NCI-H526 (cell line): ENCODE measurements at regions not wholly inside any gene's neighbourhood (a gene's known extent, or its start where the extent isn't known, plus 50 kb on each side); places are given as distances from the start of the nearest gene placed in this dataset.

Source experiments
- DNase-seq, 2 experiments: peaks; one replicate each; lab custom pipeline; 2025; lab: John Stamatoyannopoulos, UW

GRCh38 chr5:77569409-77569808, 69.1 kb downstream of the OTP start:
- DNase-seq = no peak

GRCh38 chr5:77568555-77568954, 70.0 kb downstream of the OTP start:
- DNase-seq = no peak

GRCh38 chr5:77568082-77568481, 70.4 kb downstream of the OTP start:
- DNase-seq = no peak

- no peak for DNase-seq
Measured at GRCh38 chr5:77563475-77563874, 71.4 kb upstream of the WDR41 start.

GRCh38 chr5:77561965-77562364, 69.8 kb upstream of the WDR41 start:
- no peak for DNase-seq

DNA sequence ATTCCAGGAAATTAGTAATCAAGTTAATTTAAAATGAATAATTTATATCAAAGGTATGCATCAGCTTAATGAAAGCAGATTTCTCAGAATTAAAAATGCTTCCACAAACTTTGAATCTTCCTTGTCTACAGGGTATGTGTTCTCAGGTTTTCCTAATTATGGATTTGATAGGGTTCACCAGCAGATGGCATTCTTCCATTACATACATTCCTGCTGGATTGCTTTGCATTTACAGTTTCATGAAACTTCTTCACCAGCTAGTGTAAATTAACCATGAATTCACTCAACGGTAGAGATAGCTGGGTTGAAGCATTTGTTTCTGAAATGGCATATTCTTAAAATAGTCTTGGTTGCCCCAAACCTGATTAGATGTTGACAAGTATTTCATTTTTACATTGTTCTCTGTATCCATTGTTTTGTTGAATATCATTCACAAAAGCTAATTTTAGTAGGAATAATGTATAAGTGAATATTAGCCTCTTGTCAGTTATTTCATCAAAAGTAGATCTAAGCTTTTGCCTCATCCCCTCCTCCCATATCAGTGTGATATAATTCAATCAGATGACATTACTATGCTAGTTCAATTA, 68.7 kb upstream of the WDR41 start:
- peak; percentile 38 to 59 for DNase-seq

- DNase-seq = no peak
Measured at GRCh38 chr5:77558266-77558665, 66.2 kb upstream of the WDR41 start.

GRCh38 chr5:77550406-77550805, 58.3 kb upstream of the WDR41 start:
- DNase-seq = no peak

DNA sequence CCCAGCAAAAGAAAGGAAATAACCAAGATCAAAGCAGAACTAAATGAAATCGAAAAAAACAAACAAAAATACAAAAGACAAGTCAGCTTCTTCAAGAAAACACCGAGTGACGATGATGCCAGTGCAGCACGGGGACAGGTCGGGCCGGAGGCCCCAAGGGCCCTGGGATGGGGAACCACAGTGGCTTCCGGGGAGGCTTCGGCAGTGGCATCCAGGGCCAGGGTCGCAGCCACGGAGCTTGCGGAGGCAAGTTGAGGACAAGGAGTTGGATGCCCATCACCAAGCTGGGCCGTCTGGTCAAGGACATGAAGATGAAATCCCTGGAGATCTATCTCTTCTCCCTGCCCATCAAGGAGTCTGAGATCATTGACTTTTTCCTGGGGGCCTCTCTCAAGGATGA, 53.2 kb upstream of the WDR41 start:
- DNase-seq = no peak
